ENCODE measurements at regions not wholly inside any gene's neighbourhood (a gene's known extent, or its start where the extent isn't known, plus 50 kb on each side); places are given as distances from the start of the nearest gene placed in this dataset.
"Not testable (repeated sequence)": the region's sequence is repeated elsewhere in the genome, so short reads cannot be mapped to it uniquely, and the experiment has no call there.

GRCh38 chr18:60248336-60249330 lies 123.9 kb downstream of the MC4R start:
- no peak overlapping the region for H3K9ac ChIP-seq (ENCODE audit: low read depth in 2 of 2, low read length in 2 of 2)
- H3K27me3 ChIP-seq: no peaks in the 10 kb centered on the region
- H3K4me3 ChIP-seq: no peak overlapping the region
- intact Hi-C loops (cut with DNase I): no loop called here
- peak overlapping the region; percentile 1 for H3K27ac ChIP-seq
- H3K9me3 ChIP-seq: no peaks in the 10 kb centered on the region
- no peak for DNase-seq
- TF ChIP-seq CTCF (IDR thresholded peaks at IDR 0.05): no peak
- H3K4me1 ChIP-seq: no peaks in the 10 kb centered on the region
- no peaks in the 10 kb centered on the region for H3K36me3 ChIP-seq

- Histone ChIP-seq H3K4me3 (no peak overlapping the region), H3K9ac (ENCODE audit: low read depth in 2 of 2, low read length in 2 of 2) (no peak overlapping the region), H3K4me1 (no peaks in the 10 kb centered on the region), H3K27me3 (no peaks in the 10 kb centered on the region), H3K27ac (no peak overlapping the region), H3K36me3 (no peaks in the 10 kb centered on the region), H3K9me3 (no peaks in the 10 kb centered on the region)
- intact Hi-C loops (cut with DNase I): no loop called here
- no peak for DNase-seq
- TF ChIP-seq CTCF (IDR thresholded peaks at IDR 0.05): no peak
Measured at GRCh38 chr18:60247103-60247502, 125.5 kb downstream of the MC4R start.

- Histone ChIP-seq H3K27ac (no peak overlapping the region), H3K4me3 (no peak overlapping the region), H3K36me3 (no peaks in the 10 kb centered on the region), H3K9me3 (no peaks in the 10 kb centered on the region), H3K27me3 (no peaks in the 10 kb centered on the region), H3K4me1 (no peaks in the 10 kb centered on the region), H3K9ac (ENCODE audit: low read depth in 2 of 2, low read length in 2 of 2) (no peak overlapping the region)
- no peak for DNase-seq
- intact Hi-C loops (cut with DNase I): no loop called here
- TF ChIP-seq CTCF (IDR thresholded peaks at IDR 0.05): no peak
Measured at GRCh38 chr18:60246606-60247005, 126.0 kb downstream of the MC4R start.

GRCh38 chr18:60245096-60245495 lies 127.5 kb downstream of the MC4R start:
- intact Hi-C loops (cut with DNase I): no loop called here
- Histone ChIP-seq H3K9ac (ENCODE audit: low read depth in 2 of 2, low read length in 2 of 2) (no peak overlapping the region), H3K9me3 (no peaks in the 10 kb centered on the region), H3K4me1 (no peaks in the 10 kb centered on the region), H3K36me3 (no peaks in the 10 kb centered on the region), H3K27ac (no peak overlapping the region), H3K27me3 (no peaks in the 10 kb centered on the region), H3K4me3 (no peak overlapping the region)
- TF ChIP-seq CTCF (IDR thresholded peaks at IDR 0.05): no peak
- DNase-seq: no peak

GRCh38 chr18:60239024-60239710 lies 133.4 kb downstream of the MC4R start:
- H3K27ac ChIP-seq; H3K4me1 ChIP-seq; H3K36me3 ChIP-seq; H3K4me3 ChIP-seq; H3K27me3 ChIP-seq; H3K9ac ChIP-seq (ENCODE audit: low read depth in 2 of 2, low read length in 2 of 2); DNase-seq; intact Hi-C loops (cut with DNase I); H3K9me3 ChIP-seq: not testable (repeated sequence)

- H3K4me3 ChIP-seq: no peak overlapping the region
- DNase-seq: no peak
- no peaks in the 10 kb centered on the region for H3K4me1 ChIP-seq
- H3K36me3 ChIP-seq: no peaks in the 10 kb centered on the region
- intact Hi-C loops (cut with DNase I): no loop called here
- H3K27me3 ChIP-seq: no peaks in the 10 kb centered on the region
- TF ChIP-seq CTCF (IDR thresholded peaks at IDR 0.05): no peak
- H3K9ac ChIP-seq (ENCODE audit: low read depth in 2 of 2, low read length in 2 of 2): no peak overlapping the region
- no peak overlapping the region for H3K27ac ChIP-seq
- no peaks in the 10 kb centered on the region for H3K9me3 ChIP-seq
Measured at GRCh38 chr18:60235164-60235563, 137.4 kb downstream of the MC4R start.
